A673 (cell line): ENCODE measurements at regions not wholly inside any gene's neighbourhood (a gene's known extent, or its start where the extent isn't known, plus 50 kb on each side); places are given as distances from the start of the nearest gene placed in this dataset.

Experiments
- BruUV-seq: library from RNA; stranded (reverse); fragments of 400-500 nt; replicated peaks from 2 replicates; lab custom pipeline; 2021; lab: Mats Ljungman, UMichigan
- CTCF ChIA-PET: fragments of 300-600 bp; sonication (Branson Sonifier 250); formaldehyde crosslinking; loops from one replicate; lab custom pipeline; 2022; ENCODE audit warnings: antibody characterized with exemption; lab: Charles Lee
- POLR2A ChIA-PET: fragments of 300-600 bp; sonication (Branson Sonifier 250); formaldehyde crosslinking; loops from one replicate; lab custom pipeline; 2022; ENCODE audit warnings: antibody characterized with exemption; ENCODE audit not compliant: low non-redundant PET; lab: Charles Lee
- DNase-seq: peaks from one replicate; pipeline ENCODE4 v3.0.0-alpha.2; 2015; ENCODE audit warnings: low spot score
- H3K27ac ChIP-seq: fragments of 200-600 bp; sonication (generic); 2 replicates; pipeline ENCODE4 v1.5.1; 2016; ENCODE audit warnings: mixed run types, low read depth, mild to moderate bottlenecking, mixed read lengths, antibody characterized with exemption, low read length; ENCODE audit not compliant: poor library complexity, severe bottlenecking
- H3K27me3 ChIP-seq: fragments of 200-600 bp; sonication (generic); replicated peaks from 2 replicates; pipeline ENCODE4 v1.6.1; 2017; ENCODE audit warnings: mixed run types, low read depth, mild to moderate bottlenecking, mixed read lengths, antibody characterized with exemption, low read length; ENCODE audit not compliant: insufficient read depth, poor library complexity
- H3K36me3 ChIP-seq: fragments of 200-600 bp; sonication (generic); 2 replicates; pipeline ENCODE4 v1.6.1; 2016; ENCODE audit warnings: mixed run types, mild to moderate bottlenecking, mixed read lengths, antibody characterized with exemption, low read length; ENCODE audit not compliant: insufficient read depth, poor library complexity, severe bottlenecking
- H3K4me1 ChIP-seq: fragments of 200-600 bp; sonication (generic); 2 replicates; pipeline ENCODE4 v1.6.1; 2017; ENCODE audit warnings: mixed run types, mild to moderate bottlenecking, mixed read lengths, antibody characterized with exemption, low read length; ENCODE audit not compliant: insufficient read depth, poor library complexity, severe bottlenecking
- H3K4me3 ChIP-seq: fragments of 200-600 bp; sonication (generic); 2 replicates; pipeline ENCODE4 v1.5.1; 2016; ENCODE audit warnings: low read depth, mixed run types, mild to moderate bottlenecking, mixed read lengths, low read length; ENCODE audit not compliant: poor library complexity, severe bottlenecking
- H3K9me3 ChIP-seq: fragments of 200-600 bp; sonication (generic); 2 replicates; pipeline ENCODE4 v1.6.1; 2016; ENCODE audit warnings: mixed run types, low read depth, mild to moderate bottlenecking, mixed read lengths, antibody characterized with exemption, low read length; ENCODE audit not compliant: poor library complexity, severe bottlenecking
- EZH2 ChIP-seq: fragments of 200-600 bp; sonication (generic); IDR thresholded peaks from 2 replicates; pipeline ENCODE4 v1.6.1; 2017; ENCODE audit warnings: borderline replicate concordance, low read depth, mild to moderate bottlenecking, mixed read lengths, antibody characterized with exemption, low read length; ENCODE audit not compliant: poor library complexity, severe bottlenecking
- intact Hi-C: fragments of 100-400 bp; cut with micrococcal nuclease; formaldehyde crosslinking; loops from one replicate; pipeline ENCODE4 v1.10.0; 2022; ENCODE audit not compliant: unreplicated experiment
- TF ChIP-seq, protein P1 (sequence below): fragments of 300-800, 200-600 bp; sonication (generic); conservative IDR thresholded peaks from 2 replicates; pipeline ENCODE4 v1.5.1; 2017; ENCODE audit warnings: low read depth, mild to moderate bottlenecking, antibody characterized with exemption, low read length, moderate library complexity, mixed read lengths

DNA sequence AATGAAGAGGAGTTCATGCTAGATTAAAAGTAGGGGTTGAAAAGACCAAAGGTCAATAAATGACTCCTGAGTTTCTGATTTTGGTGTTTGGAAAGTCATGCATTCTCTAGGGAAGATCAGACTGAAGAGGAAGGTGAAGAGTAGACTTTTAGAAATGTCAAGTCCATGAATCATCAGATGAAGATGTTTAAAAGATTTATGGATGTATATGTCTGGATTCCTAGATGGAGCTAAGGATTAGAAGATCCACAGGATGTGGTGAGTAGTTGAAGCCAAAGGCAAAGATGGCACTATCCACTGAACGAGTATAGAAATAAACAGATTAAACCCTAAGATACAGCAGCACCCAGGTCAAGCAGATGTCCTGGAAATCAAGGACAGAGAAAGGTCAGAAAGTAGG lies 298.5 kb downstream of the GPAM start:
- TF ChIP-seq, protein P1, sequence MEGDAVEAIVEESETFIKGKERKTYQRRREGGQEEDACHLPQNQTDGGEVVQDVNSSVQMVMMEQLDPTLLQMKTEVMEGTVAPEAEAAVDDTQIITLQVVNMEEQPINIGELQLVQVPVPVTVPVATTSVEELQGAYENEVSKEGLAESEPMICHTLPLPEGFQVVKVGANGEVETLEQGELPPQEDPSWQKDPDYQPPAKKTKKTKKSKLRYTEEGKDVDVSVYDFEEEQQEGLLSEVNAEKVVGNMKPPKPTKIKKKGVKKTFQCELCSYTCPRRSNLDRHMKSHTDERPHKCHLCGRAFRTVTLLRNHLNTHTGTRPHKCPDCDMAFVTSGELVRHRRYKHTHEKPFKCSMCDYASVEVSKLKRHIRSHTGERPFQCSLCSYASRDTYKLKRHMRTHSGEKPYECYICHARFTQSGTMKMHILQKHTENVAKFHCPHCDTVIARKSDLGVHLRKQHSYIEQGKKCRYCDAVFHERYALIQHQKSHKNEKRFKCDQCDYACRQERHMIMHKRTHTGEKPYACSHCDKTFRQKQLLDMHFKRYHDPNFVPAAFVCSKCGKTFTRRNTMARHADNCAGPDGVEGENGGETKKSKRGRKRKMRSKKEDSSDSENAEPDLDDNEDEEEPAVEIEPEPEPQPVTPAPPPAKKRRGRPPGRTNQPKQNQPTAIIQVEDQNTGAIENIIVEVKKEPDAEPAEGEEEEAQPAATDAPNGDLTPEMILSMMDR, result no peak
- no peak for TF ChIP-seq EZH2
- Histone ChIP-seq H3K4me1 (no peaks in the 10 kb centered on the region), H3K36me3 (no peaks in the 10 kb centered on the region), H3K27ac (no peak overlapping the region), H3K9me3 (no peaks in the 10 kb centered on the region), H3K27me3 (no peaks in the 10 kb centered on the region), H3K4me3 (no peak overlapping the region)
- ChIA-PET POLR2A (no interaction called here), CTCF (no interaction called here)
- BruUV-seq, result no TSS peak
- DNase-seq, result no peak
- intact Hi-C loops, result no loop called here

DNA sequence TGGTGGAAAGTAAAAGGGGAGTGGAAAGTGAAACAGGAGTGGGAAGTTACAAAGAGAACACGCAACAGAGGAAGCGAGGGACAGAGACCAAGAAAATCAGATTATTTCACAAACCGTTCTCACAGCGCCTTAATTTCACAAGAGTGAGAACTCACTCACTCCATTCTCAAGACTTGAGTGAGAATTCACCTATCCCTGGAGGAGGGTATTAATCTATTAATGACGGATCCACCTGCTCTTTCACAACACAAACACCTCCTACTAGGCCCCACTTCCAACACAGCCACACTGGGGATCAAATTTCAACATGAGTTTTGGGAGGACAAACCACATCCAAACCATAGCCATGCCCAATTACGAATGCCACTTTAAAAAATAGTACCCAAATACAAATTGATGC lies 297.6 kb downstream of the GPAM start:
- ChIA-PET CTCF (no interaction called here), POLR2A (no interaction called here)
- H3K4me3 ChIP-seq, result no peak overlapping the region
- no TSS peak for BruUV-seq
- H3K36me3 ChIP-seq, result no peaks in the 10 kb centered on the region
- H3K27me3 ChIP-seq, result no peaks in the 10 kb centered on the region
- DNase-seq, result no peak
- intact Hi-C loops, result no loop called here
- no peak for TF ChIP-seq EZH2
- TF ChIP-seq, protein P1, result no peak
- no peak overlapping the region for H3K27ac ChIP-seq
- no peaks in the 10 kb centered on the region for H3K4me1 ChIP-seq
- no peaks in the 10 kb centered on the region for H3K9me3 ChIP-seq

DNA sequence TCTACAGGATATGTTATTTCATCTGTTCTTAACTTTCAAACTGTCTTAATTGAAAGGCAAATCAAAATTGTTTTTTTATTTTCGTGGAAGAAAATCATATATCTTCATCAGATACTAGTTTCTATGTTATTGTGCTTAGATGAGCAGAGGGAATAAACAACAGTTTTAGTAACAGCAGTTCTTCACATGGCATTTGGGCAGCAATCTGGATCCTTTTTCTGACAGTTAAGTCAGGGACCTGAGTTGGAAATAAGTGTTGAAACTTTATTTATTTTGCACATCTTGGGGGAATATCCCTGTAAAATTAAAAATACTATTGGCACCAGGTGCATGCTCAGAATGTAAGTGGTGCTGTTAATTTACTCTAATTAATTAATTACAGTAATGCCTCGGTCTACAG lies 296.3 kb downstream of the GPAM start:
- Histone ChIP-seq H3K9me3 (no peaks in the 10 kb centered on the region), H3K27me3 (no peaks in the 10 kb centered on the region), H3K27ac (no peak overlapping the region), H3K4me1 (no peaks in the 10 kb centered on the region), H3K36me3 (no peaks in the 10 kb centered on the region), H3K4me3 (no peak overlapping the region)
- no peak for DNase-seq
- CTCF ChIA-PET, result no interaction called here
- BruUV-seq, result no TSS peak
- intact Hi-C loops, result no loop called here
- POLR2A ChIA-PET, result no interaction called here
- no peak for TF ChIP-seq EZH2
- TF ChIP-seq, protein P1, result no peak
